ENCODE measurements at regions not wholly inside any gene's neighbourhood (a gene's known extent, or its start where the extent isn't known, plus 50 kb on each side); places are given as distances from the start of the nearest gene placed in this dataset.

GRCh38 chr18:76144844-76145243, 350.2 kb downstream of the ZNF516 start:
- DNase-seq (no peak), ATAC-seq (no peak)
- intact Hi-C loops (cut with micrococcal nuclease): no loop called here

GRCh38 chr18:76142611-76143010, 352.4 kb downstream of the ZNF516 start:
- ATAC-seq (no peak), DNase-seq (no peak)
- intact Hi-C loops (cut with micrococcal nuclease): no loop called here

GRCh38 chr18:76139844-76140243, 355.2 kb downstream of the ZNF516 start:
- intact Hi-C loops (cut with micrococcal nuclease): no loop called here
- no peak for ATAC-seq

GRCh38 chr18:76137216-76137615, 357.8 kb downstream of the ZNF516 start:
- intact Hi-C loops (cut with micrococcal nuclease): no loop called here
- ATAC-seq: no peak

More at GRCh38 chr18:76139844-76140243, 355.2 kb downstream of the ZNF516 start:
- DNase-seq: no peak

GRCh38 chr18:76136701-76137100, 358.3 kb downstream of the ZNF516 start:
- ATAC-seq: no peak
- DNase-seq: no peak
- intact Hi-C loops (cut with micrococcal nuclease): no loop called here

More at GRCh38 chr18:76137216-76137615, 357.8 kb downstream of the ZNF516 start:
- DNase-seq: no peak

GRCh38 chr18:76134628-76135027, 360.4 kb downstream of the ZNF516 start:
- ATAC-seq (no peak), DNase-seq (no peak)
- intact Hi-C loops (cut with micrococcal nuclease): no loop called here

GRCh38 chr18:76133873-76134272, 361.2 kb downstream of the ZNF516 start:
- intact Hi-C loops (cut with micrococcal nuclease): no loop called here
- ATAC-seq (no peak), DNase-seq (no peak)

- DNase-seq (no peak), ATAC-seq (no peak)
- intact Hi-C loops (cut with micrococcal nuclease): no loop called here
Observed at GRCh38 chr18:76131738-76132137, 363.3 kb downstream of the ZNF516 start.

GRCh38 chr18:76130845-76131244, 364.2 kb downstream of the ZNF516 start:
- intact Hi-C loops (cut with micrococcal nuclease): no loop called here
- no peak for ATAC-seq
- no peak for DNase-seq

- ATAC-seq: peak; percentile 75
- peak; percentile 44 for DNase-seq
- intact Hi-C loops (cut with micrococcal nuclease): no loop called here
Observed at GRCh38 chr18:76126327-76126726, 368.7 kb downstream of the ZNF516 start.

GRCh38 chr18:76121011-76121410, 374.0 kb downstream of the ZNF516 start:
- ATAC-seq: no peak
- intact Hi-C loops (cut with micrococcal nuclease): no loop called here
- no peak for DNase-seq

GRCh38 chr18:76115580-76115979, 379.5 kb downstream of the ZNF516 start:
- ATAC-seq (no peak), DNase-seq (no peak)
- intact Hi-C loops (cut with micrococcal nuclease): no loop called here

GRCh38 chr18:76113101-76113500, 381.9 kb downstream of the ZNF516 start:
- DNase-seq: no peak
- intact Hi-C loops (cut with micrococcal nuclease): no loop called here
- no peak for ATAC-seq

- no peak for ATAC-seq
- DNase-seq: no peak
- intact Hi-C loops (cut with micrococcal nuclease): no loop called here
Observed at GRCh38 chr18:76102626-76103025, 392.4 kb downstream of the ZNF516 start.

- DNase-seq (no peak), ATAC-seq (no peak)
- intact Hi-C loops (cut with micrococcal nuclease): no loop called here
Observed at GRCh38 chr18:76102156-76102555, 392.9 kb downstream of the ZNF516 start.

GRCh38 chr18:76099931-76100457, 395.0 kb downstream of the ZNF516 start:
- intact Hi-C loops (cut with micrococcal nuclease): no loop called here
- ATAC-seq (no peak), DNase-seq (no peak)

GRCh38 chr18:76098674-76099411, 396.2 kb downstream of the ZNF516 start:
- ATAC-seq (no peak), DNase-seq (no peak)
- intact Hi-C loops (cut with micrococcal nuclease): no loop called here

GRCh38 chr18:76081536-76081935, 413.5 kb downstream of the ZNF516 start:
- DNase-seq (no peak), ATAC-seq (no peak)
- intact Hi-C loops (cut with micrococcal nuclease): no loop called here

GRCh38 chr18:76080430-76080829, 414.6 kb downstream of the ZNF516 start:
- intact Hi-C loops (cut with micrococcal nuclease): no loop called here
- ATAC-seq: no peak
- DNase-seq: no peak

GRCh38 chr18:76075777-76076176, 419.3 kb downstream of the ZNF516 start:
- DNase-seq: no peak
- no peak for ATAC-seq
- intact Hi-C loops (cut with micrococcal nuclease): no loop called here

- ATAC-seq: no peak
- no peak for DNase-seq
- intact Hi-C loops (cut with micrococcal nuclease): no loop called here
Observed at GRCh38 chr18:76064998-76065397, 430.0 kb downstream of the ZNF516 start.

Data from left ventricle myocardium superior (tissue), 1 donor.